ENCODE measurements at regions not wholly inside any gene's neighbourhood (a gene's known extent, or its start where the extent isn't known, plus 50 kb on each side); places are given as distances from the start of the nearest gene placed in this dataset.

DNA sequence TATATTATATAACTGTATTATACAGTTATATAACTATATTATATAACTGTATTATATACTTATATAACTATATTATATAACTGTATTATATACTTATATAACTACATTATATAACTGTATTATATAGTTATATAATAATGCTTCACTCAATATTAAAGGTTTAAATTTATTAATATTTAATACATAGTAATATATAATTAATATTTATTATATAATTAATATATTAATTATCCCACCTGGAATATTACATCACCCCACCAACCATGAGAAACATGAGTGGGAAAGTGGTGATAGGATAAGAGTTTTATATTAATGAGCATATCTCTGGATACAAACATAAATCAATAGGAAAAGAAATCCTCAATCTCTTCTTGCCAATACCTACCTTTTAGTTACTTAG, 487.1 kb upstream of the LRRTM4 start:
- no peaks in the 10 kb centered on the region for H4K20me1 ChIP-seq (ENCODE audit: insufficient read depth, low read length)
- in situ Hi-C loops (cut with HindIII; ENCODE audit: extremely low pct_ligation_motif_present, low pct_unique_long_range_greater_than_20kb) (no loop called here), intact Hi-C loops (cut with micrococcal nuclease; ENCODE audit: unreplicated experiment) (no loop called here)
- no peak for DNase-seq (ENCODE audit: low spot score)
- H3K9me3 ChIP-seq (ENCODE audit: low read length) = no peaks in the 10 kb centered on the region
- no peaks in the 10 kb centered on the region for H3K27me3 ChIP-seq (ENCODE audit: control insufficient read depth in 1 of 2, insufficient read depth in 2 of 2, low read length in 2 of 2)
- no peaks in the 10 kb centered on the region for H3K79me2 ChIP-seq (ENCODE audit: insufficient read depth, low read length)
- no peak for ATAC-seq
- CTCF ChIA-PET (ENCODE audit: low intra/inter-chr PET ratio, low total read pairs) = no interaction called here
- H3K4me1 ChIP-seq (ENCODE audit: insufficient read depth, low read length) = no peaks in the 10 kb centered on the region
- H2AFZ ChIP-seq (ENCODE audit: low read length) = no peak overlapping the region
- BruUV-seq (replicated peaks) = no TSS peak
- POLR2A ChIA-PET = no interaction called here
- no peak overlapping the region for H3K4me3 ChIP-seq (replicated peaks in 1 of 3; ENCODE audit: insufficient read depth in 1 of 3, low read depth in 2 of 3, low read length in 3 of 3)
- FAIRE-seq = no peak
- no peaks in the 10 kb centered on the region for H3K36me3 ChIP-seq (replicated peaks in 1 of 2; ENCODE audit: control insufficient read depth in 1 of 2, insufficient read depth in 2 of 2, low read length in 2 of 2)
- H3K4me2 ChIP-seq (ENCODE audit: low read depth, low read length) = no peak overlapping the region
- H3K9ac ChIP-seq (ENCODE audit: insufficient read depth, low read depth, low read length) = no peak overlapping the region
- H3K27ac ChIP-seq (ENCODE audit: extremely low read length, insufficient read depth, low read length) = no peak overlapping the region
- TF ChIP-seq HNRNPL (IDR thresholded peaks at IDR 0.05; ENCODE audit: low read depth, low read length) (no peak), KLF13 (CRISPR knock-in tag; IDR thresholded peaks at IDR 0.05) (no peak), RXRA (CRISPR knock-in tag; IDR thresholded peaks at IDR 0.05) (no peak), KAT8 (CRISPR knock-in tag; IDR thresholded peaks at IDR 0.05) (no peak), ZFX (CRISPR knock-in tag; IDR thresholded peaks at IDR 0.05; ENCODE audit: low read depth) (no peak), KDM3A (CRISPR knock-in tag; IDR thresholded peaks at IDR 0.05; ENCODE audit: low read depth) (no peak), ZNF839 (CRISPR knock-in tag; IDR thresholded peaks at IDR 0.05; ENCODE audit: borderline replicate concordance) (no peak), ZNF496 (CRISPR knock-in tag; IDR thresholded peaks at IDR 0.05; ENCODE audit: insufficient replicate concordance) (no peak), ZSCAN25 (CRISPR knock-in tag; IDR thresholded peaks at IDR 0.05) (no peak), ZNF33B (CRISPR knock-in tag; IDR thresholded peaks at IDR 0.05) (no peak), ZNF484 (CRISPR knock-in tag; IDR thresholded peaks at IDR 0.05; ENCODE audit: borderline replicate concordance, low read depth) (no peak), SETDB1 (CRISPR knock-in tag; IDR thresholded peaks at IDR 0.05; ENCODE audit: borderline replicate concordance) (no peak), DMAP1 (CRISPR knock-in tag; IDR thresholded peaks at IDR 0.05) (no peak), ZNF124 (CRISPR knock-in tag; IDR thresholded peaks at IDR 0.05) (no peak), TOPORS (CRISPR knock-in tag; IDR thresholded peaks at IDR 0.05) (no peak), CBX2 (IDR thresholded peaks at IDR 0.05; ENCODE audit: low read depth, low read length) (no peak), CBX2 (CRISPR knock-in tag; IDR thresholded peaks at IDR 0.05; ENCODE audit: low read depth) (no peak)
- TF ChIP-seq, protein P1, sequence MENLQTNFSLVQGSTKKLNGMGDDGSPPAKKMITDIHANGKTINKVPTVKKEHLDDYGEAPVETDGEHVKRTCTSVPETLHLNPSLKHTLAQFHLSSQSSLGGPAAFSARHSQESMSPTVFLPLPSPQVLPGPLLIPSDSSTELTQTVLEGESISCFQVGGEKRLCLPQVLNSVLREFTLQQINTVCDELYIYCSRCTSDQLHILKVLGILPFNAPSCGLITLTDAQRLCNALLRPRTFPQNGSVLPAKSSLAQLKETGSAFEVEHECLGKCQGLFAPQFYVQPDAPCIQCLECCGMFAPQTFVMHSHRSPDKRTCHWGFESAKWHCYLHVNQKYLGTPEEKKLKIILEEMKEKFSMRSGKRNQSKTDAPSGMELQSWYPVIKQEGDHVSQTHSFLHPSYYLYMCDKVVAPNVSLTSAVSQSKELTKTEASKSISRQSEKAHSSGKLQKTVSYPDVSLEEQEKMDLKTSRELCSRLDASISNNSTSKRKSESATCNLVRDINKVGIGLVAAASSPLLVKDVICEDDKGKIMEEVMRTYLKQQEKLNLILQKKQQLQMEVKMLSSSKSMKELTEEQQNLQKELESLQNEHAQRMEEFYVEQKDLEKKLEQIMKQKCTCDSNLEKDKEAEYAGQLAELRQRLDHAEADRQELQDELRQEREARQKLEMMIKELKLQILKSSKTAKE (CRISPR knock-in tag; IDR thresholded peaks at IDR 0.05; ENCODE audit: borderline replicate concordance) = no peak
- TF ChIP-seq, protein P2, sequence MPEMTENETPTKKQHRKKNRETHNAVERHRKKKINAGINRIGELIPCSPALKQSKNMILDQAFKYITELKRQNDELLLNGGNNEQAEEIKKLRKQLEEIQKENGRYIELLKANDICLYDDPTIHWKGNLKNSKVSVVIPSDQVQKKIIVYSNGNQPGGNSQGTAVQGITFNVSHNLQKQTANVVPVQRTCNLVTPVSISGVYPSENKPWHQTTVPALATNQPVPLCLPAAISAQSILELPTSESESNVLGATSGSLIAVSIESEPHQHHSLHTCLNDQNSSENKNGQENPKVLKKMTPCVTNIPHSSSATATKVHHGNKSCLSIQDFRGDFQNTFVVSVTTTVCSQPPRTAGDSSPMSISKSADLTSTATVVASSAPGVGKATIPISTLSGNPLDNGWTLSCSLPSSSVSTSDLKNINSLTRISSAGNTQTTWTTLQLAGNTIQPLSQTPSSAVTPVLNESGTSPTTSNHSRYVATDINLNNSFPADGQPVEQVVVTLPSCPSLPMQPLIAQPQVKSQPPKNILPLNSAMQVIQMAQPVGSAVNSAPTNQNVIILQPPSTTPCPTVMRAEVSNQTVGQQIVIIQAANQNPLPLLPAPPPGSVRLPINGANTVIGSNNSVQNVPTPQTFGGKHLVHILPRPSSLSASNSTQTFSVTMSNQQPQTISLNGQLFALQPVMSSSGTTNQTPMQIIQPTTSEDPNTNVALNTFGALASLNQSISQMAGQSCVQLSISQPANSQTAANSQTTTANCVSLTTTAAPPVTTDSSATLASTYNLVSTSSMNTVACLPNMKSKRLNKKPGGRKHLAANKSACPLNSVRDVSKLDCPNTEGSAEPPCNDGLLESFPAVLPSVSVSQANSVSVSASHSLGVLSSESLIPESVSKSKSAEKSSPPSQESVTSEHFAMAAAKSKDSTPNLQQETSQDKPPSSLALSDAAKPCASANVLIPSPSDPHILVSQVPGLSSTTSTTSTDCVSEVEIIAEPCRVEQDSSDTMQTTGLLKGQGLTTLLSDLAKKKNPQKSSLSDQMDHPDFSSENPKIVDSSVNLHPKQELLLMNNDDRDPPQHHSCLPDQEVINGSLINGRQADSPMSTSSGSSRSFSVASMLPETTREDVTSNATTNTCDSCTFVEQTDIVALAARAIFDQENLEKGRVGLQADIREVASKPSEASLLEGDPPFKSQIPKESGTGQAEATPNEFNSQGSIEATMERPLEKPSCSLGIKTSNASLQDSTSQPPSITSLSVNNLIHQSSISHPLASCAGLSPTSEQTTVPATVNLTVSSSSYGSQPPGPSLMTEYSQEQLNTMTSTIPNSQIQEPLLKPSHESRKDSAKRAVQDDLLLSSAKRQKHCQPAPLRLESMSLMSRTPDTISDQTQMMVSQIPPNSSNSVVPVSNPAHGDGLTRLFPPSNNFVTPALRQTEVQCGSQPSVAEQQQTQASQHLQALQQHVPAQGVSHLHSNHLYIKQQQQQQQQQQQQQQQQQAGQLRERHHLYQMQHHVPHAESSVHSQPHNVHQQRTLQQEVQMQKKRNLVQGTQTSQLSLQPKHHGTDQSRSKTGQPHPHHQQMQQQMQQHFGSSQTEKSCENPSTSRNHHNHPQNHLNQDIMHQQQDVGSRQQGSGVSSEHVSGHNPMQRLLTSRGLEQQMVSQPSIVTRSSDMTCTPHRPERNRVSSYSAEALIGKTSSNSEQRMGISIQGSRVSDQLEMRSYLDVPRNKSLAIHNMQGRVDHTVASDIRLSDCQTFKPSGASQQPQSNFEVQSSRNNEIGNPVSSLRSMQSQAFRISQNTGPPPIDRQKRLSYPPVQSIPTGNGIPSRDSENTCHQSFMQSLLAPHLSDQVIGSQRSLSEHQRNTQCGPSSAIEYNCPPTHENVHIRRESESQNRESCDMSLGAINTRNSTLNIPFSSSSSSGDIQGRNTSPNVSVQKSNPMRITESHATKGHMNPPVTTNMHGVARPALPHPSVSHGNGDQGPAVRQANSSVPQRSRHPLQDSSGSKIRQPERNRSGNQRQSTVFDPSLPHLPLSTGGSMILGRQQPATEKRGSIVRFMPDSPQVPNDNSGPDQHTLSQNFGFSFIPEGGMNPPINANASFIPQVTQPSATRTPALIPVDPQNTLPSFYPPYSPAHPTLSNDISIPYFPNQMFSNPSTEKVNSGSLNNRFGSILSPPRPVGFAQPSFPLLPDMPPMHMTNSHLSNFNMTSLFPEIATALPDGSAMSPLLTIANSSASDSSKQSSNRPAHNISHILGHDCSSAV (CRISPR knock-in tag; IDR thresholded peaks at IDR 0.05; ENCODE audit: borderline replicate concordance) = no peak

All from HepG2 (cell line).